ENCODE measurements at regions not wholly inside any gene's neighbourhood (a gene's known extent, or its start where the extent isn't known, plus 50 kb on each side); places are given as distances from the start of the nearest gene placed in this dataset.

GRCh38 chr9:82670726-82671125 is 392.2 kb downstream of the RASEF start:
- TF ChIP-seq CEBPB (IDR thresholded peaks at IDR 0.05) = no peak
- TF ChIP-seq NFIC (IDR thresholded peaks at IDR 0.05) = no peak
- no peak for TF ChIP-seq TEAD4 (IDR thresholded peaks at IDR 0.05)
- TF ChIP-seq TAF1 (IDR thresholded peaks at IDR 0.05; ENCODE audit: low read depth) = no peak
- no peak for TF ChIP-seq EGR1 (IDR thresholded peaks at IDR 0.05)
- no peak for TF ChIP-seq MAX (IDR thresholded peaks at IDR 0.05)
- no peak for TF ChIP-seq CREB1 (IDR thresholded peaks at IDR 0.05; ENCODE audit: low read depth)
- TF ChIP-seq REST (IDR thresholded peaks at IDR 0.05; ENCODE audit: low read depth) = no peak
- no peak for TF ChIP-seq YY1 (IDR thresholded peaks at IDR 0.05; ENCODE audit: low read depth)
- TF ChIP-seq RAD21 (IDR thresholded peaks at IDR 0.05; ENCODE audit: low read depth) = no peak
- no peak for TF ChIP-seq TCF12 (IDR thresholded peaks at IDR 0.05; ENCODE audit: low read depth)
- no peak for TF ChIP-seq ZBTB7A (IDR thresholded peaks at IDR 0.05; ENCODE audit: low read depth)
- no peak for TF ChIP-seq USF1 (IDR thresholded peaks at IDR 0.05)
- no peak for TF ChIP-seq EP300 (IDR thresholded peaks at IDR 0.05; ENCODE audit: borderline replicate concordance)
- TF ChIP-seq FOXM1 (IDR thresholded peaks at IDR 0.05; ENCODE audit: borderline replicate concordance, low read depth) = no peak

GRCh38 chr9:82673201-82673600 is 389.7 kb downstream of the RASEF start:
- TF ChIP-seq USF1 (IDR thresholded peaks at IDR 0.05) = no peak
- no peak for TF ChIP-seq YY1 (IDR thresholded peaks at IDR 0.05; ENCODE audit: low read depth)
- no peak for TF ChIP-seq MAX (IDR thresholded peaks at IDR 0.05)
- TF ChIP-seq NFIC (IDR thresholded peaks at IDR 0.05) = no peak
- TF ChIP-seq TCF12 (IDR thresholded peaks at IDR 0.05; ENCODE audit: low read depth) = no peak
- TF ChIP-seq CEBPB (IDR thresholded peaks at IDR 0.05) = no peak
- TF ChIP-seq REST (IDR thresholded peaks at IDR 0.05; ENCODE audit: low read depth) = no peak
- TF ChIP-seq FOXM1 (IDR thresholded peaks at IDR 0.05; ENCODE audit: borderline replicate concordance, low read depth) = no peak
- TF ChIP-seq TEAD4 (IDR thresholded peaks at IDR 0.05) = no peak
- no peak for TF ChIP-seq EGR1 (IDR thresholded peaks at IDR 0.05)
- no peak for TF ChIP-seq CREB1 (IDR thresholded peaks at IDR 0.05; ENCODE audit: low read depth)
- TF ChIP-seq TAF1 (IDR thresholded peaks at IDR 0.05; ENCODE audit: low read depth) = no peak
- no peak for TF ChIP-seq EP300 (IDR thresholded peaks at IDR 0.05; ENCODE audit: borderline replicate concordance)
- TF ChIP-seq RAD21 (IDR thresholded peaks at IDR 0.05; ENCODE audit: low read depth) = no peak
- no peak for TF ChIP-seq ZBTB7A (IDR thresholded peaks at IDR 0.05; ENCODE audit: low read depth)

GRCh38 chr9:82673919-82674318 is 389.0 kb downstream of the RASEF start:
- TF ChIP-seq CEBPB (IDR thresholded peaks at IDR 0.05) (no peak), EGR1 (IDR thresholded peaks at IDR 0.05) (no peak), NFIC (IDR thresholded peaks at IDR 0.05) (no peak)

- TF ChIP-seq EP300 (IDR thresholded peaks at IDR 0.05; ENCODE audit: borderline replicate concordance) (no peak), REST (IDR thresholded peaks at IDR 0.05; ENCODE audit: low read depth) (no peak)
Observed at GRCh38 chr9:82675102-82675501, 387.8 kb downstream of the RASEF start.

GRCh38 chr9:82675605-82676004 is 387.3 kb downstream of the RASEF start:
- TF ChIP-seq FOXM1 (IDR thresholded peaks at IDR 0.05; ENCODE audit: borderline replicate concordance, low read depth) (no peak), ZBTB7A (IDR thresholded peaks at IDR 0.05; ENCODE audit: low read depth) (no peak), EP300 (IDR thresholded peaks at IDR 0.05; ENCODE audit: borderline replicate concordance) (no peak), RAD21 (IDR thresholded peaks at IDR 0.05; ENCODE audit: low read depth) (no peak), TEAD4 (IDR thresholded peaks at IDR 0.05) (no peak), YY1 (IDR thresholded peaks at IDR 0.05; ENCODE audit: low read depth) (no peak), CREB1 (IDR thresholded peaks at IDR 0.05; ENCODE audit: low read depth) (no peak), EGR1 (IDR thresholded peaks at IDR 0.05) (no peak), TAF1 (IDR thresholded peaks at IDR 0.05; ENCODE audit: low read depth) (no peak), TCF12 (IDR thresholded peaks at IDR 0.05; ENCODE audit: low read depth) (no peak), NFIC (IDR thresholded peaks at IDR 0.05) (no peak)

Data from Ishikawa (cell line).